Kidney epithelial cell (primary cell): ENCODE measurements at regions not wholly inside any gene's neighbourhood (a gene's known extent, or its start where the extent isn't known, plus 50 kb on each side); places are given as distances from the start of the nearest gene placed in this dataset.

Experiments used
- DNase-seq: peaks from one replicate; pipeline ENCODE4 v3.0.0-alpha.2; 2010; ENCODE audit warnings: low read depth
- H3K27me3 ChIP-seq: 2 replicates; pipeline ENCODE4 v1.6.0; 2011; ENCODE audit warnings: low read length; ENCODE audit not compliant: control insufficient read depth, insufficient read depth
- H3K36me3 ChIP-seq: 2 replicates; pipeline ENCODE4 v1.5.1; 2011; ENCODE audit warnings: low read length; ENCODE audit not compliant: control insufficient read depth, insufficient read depth
- H3K4me3 ChIP-seq: 2 replicates; pipeline ENCODE4 v1.5.1; 2011; ENCODE audit warnings: low read depth, mild to moderate bottlenecking, control low read depth, low read length
- TF ChIP-seq, protein P1 (sequence below): IDR thresholded peaks from 2 replicates; pipeline ENCODE4 v1.5.1; 2011; ENCODE audit warnings: mild to moderate bottlenecking, moderate library complexity, low read length, control low read depth, inconsistent platforms; ENCODE audit not compliant: insufficient read depth, poor library complexity, severe bottlenecking

DNA sequence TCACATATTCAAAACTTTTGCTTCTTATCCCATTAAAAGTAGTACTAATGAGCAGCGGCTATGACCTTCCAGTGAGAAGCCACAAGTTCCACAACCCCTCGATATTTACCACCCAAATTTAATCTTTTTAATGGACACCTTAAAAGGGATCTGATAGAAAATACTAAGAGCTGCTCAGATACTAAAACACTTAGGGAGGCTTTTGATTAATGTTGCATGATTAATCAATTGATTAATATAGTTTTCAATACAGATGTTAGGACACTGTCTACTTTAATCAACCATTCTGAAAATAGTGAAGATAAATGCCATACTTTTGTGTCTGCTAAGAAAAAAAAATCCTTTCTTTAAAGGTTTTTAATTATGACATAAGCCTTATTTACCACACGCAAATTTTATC lies 1312.8 kb upstream of the ACVR2A start:
- H3K4me3 ChIP-seq: no peak overlapping the region
- no peaks in the 10 kb centered on the region for H3K27me3 ChIP-seq
- TF ChIP-seq, protein P1, sequence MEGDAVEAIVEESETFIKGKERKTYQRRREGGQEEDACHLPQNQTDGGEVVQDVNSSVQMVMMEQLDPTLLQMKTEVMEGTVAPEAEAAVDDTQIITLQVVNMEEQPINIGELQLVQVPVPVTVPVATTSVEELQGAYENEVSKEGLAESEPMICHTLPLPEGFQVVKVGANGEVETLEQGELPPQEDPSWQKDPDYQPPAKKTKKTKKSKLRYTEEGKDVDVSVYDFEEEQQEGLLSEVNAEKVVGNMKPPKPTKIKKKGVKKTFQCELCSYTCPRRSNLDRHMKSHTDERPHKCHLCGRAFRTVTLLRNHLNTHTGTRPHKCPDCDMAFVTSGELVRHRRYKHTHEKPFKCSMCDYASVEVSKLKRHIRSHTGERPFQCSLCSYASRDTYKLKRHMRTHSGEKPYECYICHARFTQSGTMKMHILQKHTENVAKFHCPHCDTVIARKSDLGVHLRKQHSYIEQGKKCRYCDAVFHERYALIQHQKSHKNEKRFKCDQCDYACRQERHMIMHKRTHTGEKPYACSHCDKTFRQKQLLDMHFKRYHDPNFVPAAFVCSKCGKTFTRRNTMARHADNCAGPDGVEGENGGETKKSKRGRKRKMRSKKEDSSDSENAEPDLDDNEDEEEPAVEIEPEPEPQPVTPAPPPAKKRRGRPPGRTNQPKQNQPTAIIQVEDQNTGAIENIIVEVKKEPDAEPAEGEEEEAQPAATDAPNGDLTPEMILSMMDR: no peak
- no peaks in the 10 kb centered on the region for H3K36me3 ChIP-seq
- DNase-seq: no peak

DNA sequence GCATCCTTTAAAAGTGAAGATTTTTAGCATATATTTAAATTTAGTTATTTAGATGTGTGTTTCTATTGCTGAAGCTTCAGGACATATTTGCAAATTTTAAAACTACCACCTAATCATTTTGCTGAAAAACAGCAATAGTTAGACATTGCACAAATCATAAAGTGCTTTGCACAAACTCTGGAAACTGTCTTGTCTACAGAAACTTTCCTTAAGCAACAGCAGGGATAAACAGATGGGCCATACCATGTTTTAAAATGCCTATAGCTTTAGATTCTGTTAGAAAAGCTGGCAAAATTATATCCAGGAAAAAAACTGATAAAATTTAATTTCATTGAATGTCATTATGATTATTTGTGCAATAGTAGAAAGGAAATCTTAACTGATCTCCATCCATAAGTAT lies 1313.9 kb upstream of the ACVR2A start:
- no peak overlapping the region for H3K4me3 ChIP-seq
- TF ChIP-seq, protein P1: no peak
- no peaks in the 10 kb centered on the region for H3K27me3 ChIP-seq
- H3K36me3 ChIP-seq: no peaks in the 10 kb centered on the region
- DNase-seq: no peak

DNA sequence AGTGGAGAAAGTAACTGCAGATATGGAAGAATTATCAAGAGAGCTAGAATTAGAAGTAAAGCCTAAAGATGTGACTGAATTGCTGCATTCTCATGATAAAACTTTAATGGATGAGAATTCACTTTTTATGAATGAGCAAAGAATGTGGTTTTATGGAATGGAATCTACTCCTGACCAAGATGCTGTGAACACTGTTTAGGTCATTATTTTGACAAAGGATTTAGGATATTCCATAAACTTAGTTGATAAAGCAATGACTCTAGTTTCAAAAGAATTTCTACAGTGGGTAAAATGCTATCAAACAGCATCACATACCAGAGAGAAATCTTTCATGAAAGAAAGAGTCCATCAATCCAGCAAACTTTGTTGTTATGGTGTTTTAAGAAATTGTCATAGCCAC lies 1317.7 kb upstream of the ACVR2A start:
- TF ChIP-seq, protein P1: no peak

DNA sequence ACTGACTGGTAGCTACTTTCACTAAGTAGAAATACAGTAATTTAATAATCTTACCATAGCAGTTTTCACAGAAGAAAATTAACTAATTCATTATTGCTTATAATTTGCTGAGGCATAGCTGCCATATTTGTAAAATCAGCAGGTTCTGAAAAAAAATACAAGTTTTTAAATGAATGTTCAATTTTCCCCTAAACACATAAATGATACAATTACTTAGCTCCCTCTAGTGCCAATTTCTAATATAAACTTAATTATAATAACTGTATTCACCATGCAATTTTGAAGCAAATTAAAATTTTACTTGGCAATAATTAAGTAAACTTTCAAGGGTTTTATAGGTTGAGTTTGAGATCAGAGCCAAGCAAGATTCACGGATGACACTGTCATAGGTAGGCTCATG lies 1321.6 kb upstream of the ACVR2A start:
- DNase-seq: no peak
- Histone ChIP-seq H3K4me3 (no peak overlapping the region), H3K27me3 (no peaks in the 10 kb centered on the region), H3K36me3 (no peaks in the 10 kb centered on the region)
- TF ChIP-seq, protein P1: no peak

More for the DNA sequence above, 1317.7 kb upstream of the ACVR2A start:
- H3K36me3 ChIP-seq: no peaks in the 10 kb centered on the region
- no peaks in the 10 kb centered on the region for H3K27me3 ChIP-seq
- DNase-seq: no peak
- no peak overlapping the region for H3K4me3 ChIP-seq

DNA sequence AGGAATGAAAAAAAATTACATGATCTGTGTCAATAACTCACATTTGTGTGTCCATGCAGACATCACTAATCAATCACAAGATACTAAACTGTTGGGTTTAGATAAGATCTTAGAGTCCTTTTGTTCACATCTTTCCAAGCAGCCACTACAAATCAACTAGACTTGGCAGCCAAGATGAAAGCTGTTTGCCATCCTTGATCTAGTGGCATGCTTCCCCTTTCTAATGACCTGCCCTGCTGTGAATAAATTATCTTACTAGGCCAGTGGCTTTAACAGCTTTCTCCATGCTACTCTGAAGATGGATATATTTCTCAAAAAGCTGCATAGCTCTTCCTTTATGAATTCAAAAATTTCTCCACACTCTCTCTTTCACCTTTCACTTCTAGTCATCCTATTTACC lies 1338.0 kb upstream of the ACVR2A start:
- TF ChIP-seq, protein P1: no peak
- H3K4me3 ChIP-seq: no peak overlapping the region
- H3K27me3 ChIP-seq: no peaks in the 10 kb centered on the region
- DNase-seq: no peak
- H3K36me3 ChIP-seq: no peaks in the 10 kb centered on the region

DNA sequence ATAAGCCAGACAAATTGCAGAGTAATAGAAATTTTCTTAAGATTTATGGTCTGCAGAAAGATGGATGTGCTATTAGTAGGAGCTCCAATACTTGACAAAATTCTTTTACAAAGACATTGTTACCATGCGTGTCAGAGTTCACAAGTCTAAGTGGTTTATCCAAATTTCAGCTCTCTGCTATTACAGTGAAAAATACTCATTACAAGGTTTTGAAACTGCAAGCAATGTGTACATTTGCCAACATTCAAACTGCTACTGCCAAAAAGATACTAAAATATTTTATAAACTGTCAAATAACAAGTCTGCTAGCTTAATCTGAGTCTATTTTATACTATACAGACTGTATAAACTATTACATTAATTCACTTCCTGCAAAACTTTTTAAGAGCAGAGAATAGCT lies 1341.5 kb upstream of the ACVR2A start:
- DNase-seq: no peak
- H3K4me3 ChIP-seq: no peak overlapping the region
- TF ChIP-seq, protein P1: no peak
- H3K36me3 ChIP-seq: no peaks in the 10 kb centered on the region
- H3K27me3 ChIP-seq: no peaks in the 10 kb centered on the region
